ENCODE measurements at regions not wholly inside any gene's neighbourhood (a gene's known extent, or its start where the extent isn't known, plus 50 kb on each side); places are given as distances from the start of the nearest gene placed in this dataset.
A peak's percentile ranks its signal among the peaks of the same experiment; 100 is the strongest.

GRCh38 chr11:64456509-64457320, 97.8 kb downstream of the RPS6KA4 start:
- DNase-seq (ENCODE audit: low read depth in 2 of 2, low spot score in 1 of 2) = no peak

DNA sequence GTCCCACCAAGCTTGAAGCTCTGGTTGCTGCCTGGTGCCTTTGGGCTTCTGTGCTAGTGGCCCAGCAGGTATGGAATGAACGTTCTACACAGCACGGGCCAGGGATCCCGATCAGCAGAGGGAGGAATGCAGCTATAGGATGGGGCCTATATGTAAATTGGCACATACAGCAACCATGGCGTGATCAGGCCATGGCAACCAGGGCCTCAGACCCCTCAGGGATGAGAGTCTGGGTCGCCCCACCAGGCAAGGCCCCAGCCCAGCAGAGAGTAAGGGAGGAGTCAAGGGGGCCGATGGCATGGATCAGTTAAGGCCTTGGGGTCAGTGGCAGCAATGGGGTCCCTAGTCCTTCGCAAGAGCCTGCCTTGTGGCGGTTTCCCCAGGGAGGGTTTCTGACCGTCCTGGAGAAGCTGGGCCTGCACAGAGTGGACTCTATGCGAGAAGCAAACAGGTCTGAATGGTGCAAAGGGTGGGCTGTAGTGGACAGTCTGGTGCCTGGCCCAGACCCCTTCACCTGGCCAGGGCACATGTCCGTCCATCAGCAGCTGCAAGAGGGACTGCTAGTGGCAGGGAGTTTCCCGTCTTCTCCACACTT, 98.2 kb upstream of the SLC22A11 start:
- no peak for DNase-seq (ENCODE audit: low read depth in 2 of 2, low spot score in 1 of 2)

DNA sequence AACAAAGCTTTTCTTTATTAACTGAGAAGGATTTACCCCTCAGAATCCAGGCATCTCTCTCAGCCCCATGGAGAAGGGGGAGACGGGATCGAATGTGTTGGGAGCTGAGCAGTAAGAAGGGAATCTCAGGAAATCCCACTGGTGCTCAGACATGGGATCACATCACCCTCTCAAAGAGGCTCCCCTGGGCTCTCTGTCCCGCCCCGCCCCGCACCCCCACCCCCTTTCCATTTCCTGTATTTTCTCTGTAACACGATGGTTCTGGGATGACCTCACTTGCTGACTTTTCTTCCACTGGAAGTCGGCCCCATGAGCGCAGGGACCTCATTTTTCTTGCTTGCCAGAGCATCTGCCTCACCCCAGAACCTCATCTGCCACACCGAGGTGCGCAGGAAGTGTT, 96.7 kb upstream of the SLC22A11 start:
- no peak for DNase-seq (ENCODE audit: low read depth in 2 of 2, low spot score in 1 of 2)

DNA sequence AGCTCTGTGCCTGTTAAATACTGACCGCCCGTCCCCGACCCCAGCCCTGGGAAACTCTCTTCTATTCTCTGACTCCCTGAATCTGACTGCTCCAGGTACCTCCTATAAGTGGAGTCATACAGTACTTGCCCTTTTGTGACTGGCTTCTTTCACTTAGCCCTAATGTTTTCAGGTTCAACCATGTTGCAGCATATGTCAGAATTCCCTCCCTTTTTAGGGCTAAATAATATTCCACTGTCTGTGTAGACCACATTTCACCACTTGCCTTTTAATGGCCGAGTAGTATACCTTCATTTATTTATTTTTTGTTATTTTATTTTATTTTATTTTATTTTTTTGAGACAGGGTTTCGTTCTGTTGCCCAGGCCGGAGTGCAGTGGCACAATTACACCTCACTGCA, 96.1 kb upstream of the SLC22A11 start:
- no peak for DNase-seq (ENCODE audit: low read depth in 2 of 2, low spot score in 1 of 2)

DNA sequence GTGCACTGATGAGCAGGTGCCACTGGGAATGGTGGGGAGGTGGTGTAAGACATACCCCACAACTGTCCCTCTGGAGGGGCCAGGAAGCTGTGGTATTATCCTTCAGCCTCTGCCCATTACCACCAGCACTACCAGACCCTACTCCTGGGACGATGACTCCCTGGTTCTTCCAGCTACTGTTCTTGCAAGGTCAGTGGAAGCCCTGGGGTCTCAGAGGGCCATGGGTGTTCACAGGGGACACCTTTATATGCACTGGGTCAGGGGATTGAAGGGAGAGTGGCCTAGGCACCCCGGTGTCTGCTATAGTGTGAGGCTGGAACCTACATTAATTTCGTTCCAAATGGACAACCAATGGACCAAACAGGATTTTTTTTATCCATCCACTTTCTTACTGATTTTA, 94.7 kb upstream of the SLC22A11 start:
- DNase-seq (ENCODE audit: low read depth in 2 of 2, low spot score in 1 of 2) = no peak

DNA sequence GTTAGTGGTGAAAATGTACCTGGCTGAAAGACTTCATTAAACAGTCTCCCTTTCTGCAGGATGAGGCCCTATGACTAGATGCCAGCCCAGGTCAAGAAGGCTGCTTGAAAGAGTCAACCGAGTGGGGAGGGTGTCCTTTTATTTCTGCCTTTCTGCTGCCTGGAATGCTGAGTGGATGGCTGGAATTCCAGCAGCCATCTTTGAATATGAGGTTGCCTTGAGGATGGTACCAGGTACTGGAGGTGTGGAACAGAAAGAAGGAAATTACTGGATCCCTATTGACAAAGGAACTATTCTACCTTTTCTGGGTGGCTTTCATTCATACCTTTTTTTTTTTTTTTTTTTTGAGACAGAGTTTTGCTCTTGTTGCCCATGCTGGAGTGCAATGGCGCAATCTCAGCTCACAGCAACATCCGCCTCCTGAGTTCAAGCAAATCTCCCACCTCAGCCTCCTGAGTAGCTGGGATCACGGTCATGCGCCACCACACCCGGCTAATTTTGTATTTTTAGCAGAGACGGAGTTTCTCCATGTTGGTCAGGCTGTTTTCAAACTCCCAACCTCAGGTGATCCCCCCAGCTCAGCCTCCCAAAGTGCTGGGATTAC, 89.5 kb upstream of the SLC22A11 start:
- DNase-seq (ENCODE audit: low read depth in 2 of 2, low spot score in 1 of 2) = no peak

DNA sequence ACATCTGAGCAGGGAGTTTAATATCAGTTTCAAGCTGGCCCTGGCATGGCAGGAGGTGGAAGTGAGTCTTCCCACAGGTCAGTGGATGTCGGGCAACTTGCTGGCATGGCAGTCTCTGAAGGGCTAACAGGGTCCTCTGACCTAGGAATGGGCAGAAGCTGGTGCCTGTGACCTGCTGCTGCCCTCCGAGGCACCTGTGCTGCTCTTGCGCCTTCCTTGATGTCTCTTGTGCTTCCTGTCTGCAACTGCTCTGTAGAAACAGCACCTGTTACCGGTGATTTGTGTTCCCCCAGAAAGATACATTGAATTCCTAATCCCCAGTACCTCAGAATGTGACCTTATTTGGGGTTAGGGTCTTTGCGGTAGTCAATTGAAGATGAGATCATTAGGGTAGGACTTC, 86.5 kb upstream of the SLC22A11 start:
- DNase-seq (ENCODE audit: low read depth in 2 of 2, low spot score in 1 of 2) = no peak

DNA sequence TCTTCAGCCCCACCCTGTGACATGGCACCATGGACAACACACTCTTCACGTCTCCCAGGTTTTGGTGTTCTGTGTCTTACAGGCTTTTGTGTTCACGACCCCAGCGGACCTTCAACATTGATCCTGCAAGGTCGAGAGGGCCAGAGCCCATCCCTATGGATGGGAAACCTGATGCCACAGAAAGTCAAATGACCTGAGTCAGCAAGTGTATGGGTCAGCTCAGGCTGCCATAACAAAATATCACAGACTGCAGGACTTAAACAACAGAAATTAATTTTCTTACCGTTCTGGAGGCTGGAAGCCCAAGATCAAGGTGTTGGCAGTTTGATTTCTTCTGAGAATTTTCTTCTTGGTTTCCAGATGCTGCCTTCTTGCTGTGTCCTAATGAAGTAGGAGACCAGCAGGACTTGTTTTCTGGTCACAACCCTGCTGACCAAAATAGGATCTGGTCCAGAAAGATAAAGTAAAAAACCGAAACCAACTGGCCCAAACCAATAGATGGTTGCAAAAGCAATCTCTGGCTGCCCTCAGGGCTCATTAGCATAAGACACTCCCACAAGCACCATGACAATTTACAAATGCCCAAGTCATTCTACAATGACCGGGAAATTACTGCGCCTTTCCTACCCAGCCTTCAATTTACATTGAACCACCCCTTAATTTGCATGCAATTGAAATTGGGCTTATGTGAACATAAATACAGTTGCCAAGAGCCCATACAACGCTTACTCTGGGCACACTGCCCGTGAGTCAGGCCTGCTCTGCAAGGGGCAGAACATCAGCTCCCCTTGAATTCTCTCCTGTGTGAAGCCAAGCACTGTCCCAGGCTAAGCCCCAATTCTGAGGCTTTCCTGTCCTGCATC, 82.9 kb upstream of the SLC22A11 start:
- no peak for DNase-seq (ENCODE audit: low read depth in 2 of 2, low spot score in 1 of 2)

DNA sequence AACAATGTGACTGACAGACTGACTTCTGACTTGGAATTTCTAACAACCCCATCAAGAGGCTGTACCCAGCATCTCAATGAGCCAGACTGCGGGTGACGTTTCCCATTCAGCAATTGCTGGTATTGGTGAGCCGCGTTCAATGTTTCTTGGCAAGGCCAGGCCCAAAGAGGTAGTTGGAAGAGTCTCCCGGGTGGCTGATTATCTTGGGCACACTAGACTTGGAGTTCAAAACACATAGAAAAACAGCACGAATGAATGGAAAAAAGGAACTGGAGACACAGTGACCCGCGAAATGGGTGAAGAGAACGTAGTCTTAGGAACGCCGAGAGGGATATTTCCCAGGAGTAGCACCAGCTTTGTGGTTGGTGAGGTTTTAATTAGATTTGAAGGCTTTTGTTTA, 81.1 kb upstream of the SLC22A11 start:
- DNase-seq (ENCODE audit: low read depth in 2 of 2, low spot score in 1 of 2) = no peak

DNA sequence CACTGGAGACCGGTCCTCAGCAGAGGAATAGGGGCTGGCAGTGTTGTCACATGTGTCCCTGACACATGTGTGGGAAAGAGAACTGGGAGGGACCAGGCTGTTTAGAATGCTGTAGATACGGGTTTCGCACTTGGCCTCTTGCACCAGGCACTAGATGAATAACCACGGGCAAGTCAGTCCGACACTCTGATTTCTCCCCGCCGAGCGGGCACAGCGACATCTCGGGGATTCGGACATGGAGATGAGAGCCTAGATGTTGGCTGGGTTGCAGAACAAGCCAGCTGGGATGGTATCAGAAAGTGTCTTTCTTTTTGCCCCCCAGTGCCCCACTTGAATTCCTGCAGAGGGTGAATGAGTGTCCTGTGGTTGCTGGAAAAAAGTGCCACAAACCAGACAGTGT, 80.6 kb upstream of the SLC22A11 start:
- DNase-seq (ENCODE audit: low read depth in 2 of 2, low spot score in 1 of 2) = no peak

- DNase-seq (ENCODE audit: low read depth in 2 of 2, low spot score in 1 of 2) = no peak
These were observed 78.9 kb upstream of the SLC22A11 start for GRCh38 chr11:64476881-64477280.

DNA sequence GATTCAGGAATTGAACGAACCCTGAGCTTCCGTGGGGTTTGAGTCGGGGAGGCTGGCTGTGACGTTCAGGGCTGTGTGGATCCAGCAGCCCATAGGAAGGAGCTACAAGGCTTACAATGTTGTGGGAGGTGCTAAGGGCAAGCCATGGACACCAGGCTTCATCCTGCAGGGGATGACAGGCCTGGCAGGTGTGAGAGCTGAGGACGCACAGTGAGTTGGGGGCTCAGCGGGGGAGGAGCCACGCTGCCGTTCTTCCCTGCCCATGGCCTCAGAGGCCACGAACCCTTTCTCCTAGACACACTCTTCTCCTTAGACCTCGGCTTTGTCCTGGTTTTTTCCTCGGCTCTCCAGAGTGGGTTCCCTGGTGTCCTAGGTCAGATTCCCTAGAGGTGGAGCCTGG, 78.1 kb upstream of the SLC22A11 start:
- no peak for DNase-seq (ENCODE audit: low read depth in 2 of 2, low spot score in 1 of 2)

DNA sequence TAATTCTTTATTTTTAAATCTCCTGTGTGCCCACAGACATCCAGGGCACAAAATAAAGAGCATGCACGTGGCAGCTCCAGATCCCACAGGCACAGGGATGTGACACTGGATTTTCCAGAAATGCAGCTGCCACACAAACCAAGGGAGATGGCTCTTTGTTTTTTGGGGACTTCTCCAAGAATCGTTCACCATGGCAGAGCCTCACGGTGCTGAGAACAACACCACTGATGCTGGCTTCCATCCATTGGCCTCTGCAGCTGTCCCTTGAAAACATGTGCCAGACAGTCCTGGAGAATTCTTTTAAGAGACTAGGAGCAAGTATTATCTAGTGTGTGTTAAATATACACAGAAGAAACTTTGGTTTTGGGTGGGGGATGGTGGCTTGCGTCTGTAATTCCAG, 73.2 kb upstream of the SLC22A11 start:
- DNase-seq (ENCODE audit: low read depth in 2 of 2, low spot score in 1 of 2) = no peak

GRCh38 chr11:64484191-64485022, 71.3 kb upstream of the SLC22A11 start:
- DNase-seq (ENCODE audit: low read depth in 2 of 2, low spot score in 1 of 2) = no peak

DNA sequence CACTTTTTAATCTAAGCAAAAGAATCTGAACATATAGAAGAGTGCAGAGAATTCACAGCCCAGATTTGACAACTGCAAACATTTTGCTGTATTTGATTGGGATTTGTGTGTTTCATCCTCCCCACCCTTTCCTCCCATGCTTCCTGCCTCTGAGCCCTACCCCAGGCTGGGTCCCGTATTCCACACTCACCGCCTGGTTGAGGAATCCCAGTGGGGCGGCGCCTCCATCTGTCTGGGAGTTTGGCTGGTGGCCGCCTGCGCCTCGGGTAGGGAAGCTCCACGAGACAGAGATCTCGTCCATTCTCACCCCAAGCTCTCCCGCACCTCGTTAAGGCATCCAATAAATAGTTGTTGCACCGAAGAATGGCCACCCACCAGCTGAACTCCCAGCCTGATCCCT, 70.7 kb upstream of the SLC22A11 start:
- no peak for DNase-seq (ENCODE audit: low read depth in 2 of 2, low spot score in 1 of 2)

GRCh38 chr11:64489831-64490441, 65.8 kb upstream of the SLC22A11 start:
- DNase-seq (ENCODE audit: low read depth in 2 of 2, low spot score in 1 of 2) = peak in 1 of 2 donors; percentile 2

GRCh38 chr11:64490562-64491216, 65.1 kb upstream of the SLC22A11 start:
- no peak for DNase-seq (ENCODE audit: low read depth in 2 of 2, low spot score in 1 of 2)

- DNase-seq (ENCODE audit: low read depth in 2 of 2, low spot score in 1 of 2) = no peak
These were observed 63.2 kb upstream of the SLC22A11 start for GRCh38 chr11:64492561-64492960.

DNA sequence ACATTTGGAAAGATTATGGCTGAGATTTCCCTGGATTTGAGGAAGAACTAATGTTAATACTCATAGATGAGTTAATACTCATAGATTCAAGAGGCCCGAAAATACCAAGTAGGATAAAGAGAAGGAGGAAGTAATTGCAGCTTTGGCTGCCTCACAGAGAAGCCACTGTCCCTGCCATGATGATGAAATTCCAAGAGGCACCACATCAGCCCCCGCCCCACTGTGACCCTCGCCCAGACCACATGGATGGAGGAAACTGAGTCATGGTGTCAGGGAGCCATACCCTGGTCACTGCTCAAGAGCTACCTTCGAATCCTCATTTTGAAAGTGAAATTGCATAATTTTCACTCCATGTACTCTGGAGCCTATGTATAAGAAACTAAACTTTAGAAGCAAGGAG, 57.6 kb upstream of the SLC22A11 start:
- no peak for DNase-seq (ENCODE audit: low read depth in 2 of 2, low spot score in 1 of 2)
